GM12891 (cell line): ENCODE measurements at regions not wholly inside any gene's neighbourhood (a gene's known extent, or its start where the extent isn't known, plus 50 kb on each side); places are given as distances from the start of the nearest gene placed in this dataset.

Experiments
- POLR2A ChIP-seq: IDR thresholded peaks from 2 replicates; pipeline ENCODE4 v1.6.1; 2011; ENCODE audit warnings: low read depth, low read length, control low read depth
- POLR2AphosphoS5 ChIP-seq: IDR thresholded peaks from 2 replicates; pipeline ENCODE4 v1.6.1; 2011; ENCODE audit warnings: low read depth, low read length, control low read depth

- no peak for TF ChIP-seq POLR2AphosphoS5
- TF ChIP-seq POLR2A = no peak
Observed at GRCh38 chr3:55341502-55342031, 145.5 kb downstream of the WNT5A start.
